HG02763 (cell line): ENCODE measurements at regions not wholly inside any gene's neighbourhood (a gene's known extent, or its start where the extent isn't known, plus 50 kb on each side); places are given as distances from the start of the nearest gene placed in this dataset.
"Not testable (repeated sequence)": the region's sequence is repeated elsewhere in the genome, so short reads cannot be mapped to it uniquely, and the experiment has no call there.

ENCODE experiments used
- ATAC-seq: cut with Tn5 transposase; IDR thresholded peaks from one replicate; pipeline ENCODE4 v1.9.1; 2021; ENCODE audit warnings: mild to moderate bottlenecking, moderate library complexity; ENCODE audit not compliant: unreplicated experiment

- ATAC-seq, result not testable (repeated sequence)
These were observed 116.7 kb upstream of the ZNF516 start for GRCh38 chr18:76611750-76612045.

- no peak for ATAC-seq
These were observed 116.1 kb upstream of the ZNF516 start for GRCh38 chr18:76610933-76611749.

DNA sequence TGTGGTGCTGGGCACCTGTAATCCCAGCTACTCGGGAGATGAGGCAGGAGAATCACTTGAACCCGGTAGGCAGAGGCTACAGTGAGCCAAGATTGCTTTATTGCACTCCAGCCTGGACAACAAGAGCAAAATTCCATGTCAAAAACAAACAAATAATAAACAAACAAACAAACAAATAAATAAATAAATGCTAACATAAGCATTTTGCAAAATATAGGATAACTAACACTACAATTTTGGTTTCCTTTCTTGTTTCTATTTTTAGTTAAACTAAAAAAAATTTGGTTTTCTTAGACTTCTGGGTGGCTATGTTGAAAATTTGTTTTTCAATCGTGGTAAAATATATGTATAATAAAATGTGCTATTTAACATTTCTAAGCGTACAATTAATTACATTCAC lies 115.0 kb upstream of the ZNF516 start:
- no peak for ATAC-seq

GRCh38 chr18:76605341-76605929 lies 110.4 kb upstream of the ZNF516 start:
- no peak for ATAC-seq

DNA sequence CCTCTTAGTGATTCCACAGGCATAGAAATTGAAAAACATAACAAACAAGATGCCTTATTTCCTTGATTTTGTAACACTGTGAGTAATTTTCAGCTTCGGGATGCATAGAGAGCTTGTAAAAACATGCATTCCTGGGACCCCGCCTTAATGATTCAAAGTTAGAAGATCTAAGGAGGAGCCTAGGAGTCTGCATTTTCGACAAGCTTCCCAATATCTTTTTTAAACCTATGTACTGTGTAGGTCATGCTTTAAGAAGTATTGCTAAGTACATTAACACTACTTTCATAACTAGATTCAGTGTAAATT lies 109.8 kb upstream of the ZNF516 start:
- ATAC-seq, result no peak

GRCh38 chr18:76604108-76604934 lies 109.3 kb upstream of the ZNF516 start:
- no peak for ATAC-seq

GRCh38 chr18:76602191-76602590 lies 107.1 kb upstream of the ZNF516 start:
- no peak for ATAC-seq

DNA sequence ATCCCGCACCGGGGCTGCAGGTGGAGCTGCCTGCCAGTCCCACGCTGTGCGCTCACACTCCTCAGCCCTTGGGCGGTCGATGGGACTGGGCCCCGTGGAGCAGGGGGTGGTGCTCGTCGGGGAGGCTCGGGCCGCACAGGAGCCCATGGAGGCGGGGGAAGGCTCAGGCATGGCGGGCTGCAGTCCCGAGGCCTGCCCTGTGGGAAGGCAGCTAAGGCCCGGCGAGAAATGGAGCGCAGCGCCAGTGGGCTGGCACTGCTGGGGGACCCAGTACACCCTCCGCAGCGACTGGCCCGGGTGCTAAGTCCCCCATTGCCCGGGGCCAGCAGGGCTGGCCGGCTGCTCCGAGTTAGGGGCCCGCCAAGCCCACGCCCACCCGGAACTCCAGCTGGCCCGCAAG lies 105.0 kb upstream of the ZNF516 start:
- ATAC-seq, result not testable (repeated sequence)

DNA sequence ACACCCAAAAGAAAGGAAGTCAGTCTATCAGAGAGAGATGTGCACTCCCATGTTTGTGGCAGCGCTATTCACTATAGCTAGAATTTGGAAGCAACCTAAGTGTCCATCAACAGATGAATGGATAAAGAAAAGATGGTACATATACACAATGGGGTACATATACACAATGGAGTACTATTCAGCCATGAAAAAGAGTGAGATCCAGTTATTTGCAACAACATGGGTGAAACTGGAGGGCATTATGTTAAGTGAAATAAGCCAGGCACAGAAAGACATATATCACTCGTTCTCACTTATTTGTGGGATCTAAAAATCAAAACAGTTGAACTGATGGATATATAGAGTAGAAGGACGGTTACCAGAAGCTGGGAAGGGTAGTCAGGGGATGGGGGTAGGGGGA lies 99.9 kb upstream of the ZNF516 start:
- no peak for ATAC-seq

GRCh38 chr18:76593843-76594242 lies 98.8 kb upstream of the ZNF516 start:
- ATAC-seq, result no peak

GRCh38 chr18:76592981-76593381 lies 97.9 kb upstream of the ZNF516 start:
- no peak for ATAC-seq

DNA sequence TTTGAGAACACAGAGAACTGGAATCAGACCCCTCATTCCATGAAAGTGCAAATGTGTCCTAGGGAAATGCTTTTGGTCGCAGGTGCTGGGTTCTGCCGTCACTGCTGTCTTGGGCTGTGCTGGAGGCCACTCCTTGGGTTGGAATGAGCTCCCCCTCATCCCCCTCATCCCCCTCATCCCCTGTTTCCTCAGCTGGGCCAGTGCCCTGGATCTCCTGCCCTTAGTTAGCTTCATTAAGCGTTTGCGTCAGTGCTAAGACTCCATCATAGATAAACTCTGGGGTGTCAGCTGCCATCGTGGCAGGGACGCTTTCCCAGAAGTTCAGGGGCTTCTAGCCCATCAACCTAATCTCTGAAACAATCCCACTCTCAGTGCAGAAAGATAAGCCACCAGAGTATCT lies 97.1 kb upstream of the ZNF516 start:
- no peak for ATAC-seq

DNA sequence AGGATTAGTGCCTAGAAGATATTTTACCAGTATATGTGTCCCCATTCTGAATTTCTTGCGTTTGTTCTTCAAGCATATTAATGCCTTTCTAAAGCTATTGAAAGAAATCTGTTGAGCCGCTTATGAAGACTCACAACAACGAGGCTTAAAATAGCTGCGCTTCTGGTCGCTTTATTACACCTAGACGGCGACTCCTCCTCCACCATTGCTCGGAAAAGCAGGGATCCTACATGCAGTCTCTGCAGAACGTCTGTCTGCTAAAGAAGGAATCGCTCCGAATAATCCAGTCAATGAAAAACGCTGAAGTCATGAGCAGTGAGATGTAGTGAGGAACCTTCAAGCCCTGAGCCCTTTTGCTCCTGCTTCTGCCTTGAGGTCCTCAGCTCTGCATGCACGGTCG lies 94.8 kb upstream of the ZNF516 start:
- ATAC-seq, result no peak

GRCh38 chr18:76589316-76589715 lies 94.3 kb upstream of the ZNF516 start:
- no peak for ATAC-seq

GRCh38 chr18:76588601-76589226 lies 93.7 kb upstream of the ZNF516 start:
- ATAC-seq, result no peak

GRCh38 chr18:76587879-76588271 lies 92.8 kb upstream of the ZNF516 start:
- ATAC-seq, result no peak

DNA sequence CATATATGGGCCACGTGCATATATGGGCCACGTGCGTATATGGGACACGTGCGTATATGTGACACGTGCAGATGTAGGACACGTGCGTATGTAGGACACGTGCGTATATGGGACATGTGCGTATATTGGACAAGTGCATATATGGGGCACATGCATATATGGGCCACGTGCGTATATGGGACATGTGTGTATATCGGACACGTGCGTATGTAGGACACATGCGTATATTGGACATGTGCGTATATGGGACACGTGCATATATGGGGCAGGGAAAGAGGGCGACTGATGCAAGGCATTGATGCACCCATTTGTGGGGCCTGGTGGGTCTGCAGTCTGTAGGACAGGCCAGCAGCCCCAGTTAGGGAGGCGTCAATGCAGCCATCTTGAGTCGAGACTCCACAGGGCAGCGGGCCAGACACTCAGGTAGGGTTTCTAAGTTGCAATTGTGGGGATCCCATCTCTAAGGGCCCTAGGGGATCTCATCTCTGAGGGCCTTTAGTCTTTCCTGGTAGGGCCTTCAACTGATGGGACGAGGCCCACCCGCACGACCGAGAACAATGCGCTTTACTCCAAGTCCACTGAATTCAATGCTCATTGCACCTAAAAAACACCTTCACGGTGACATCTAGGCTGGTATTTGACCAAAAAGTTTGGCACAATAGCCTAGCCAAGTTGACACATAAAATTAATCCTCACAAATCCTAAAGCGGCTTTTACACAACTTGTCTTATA lies 92.3 kb upstream of the ZNF516 start:
- no peak for ATAC-seq

DNA sequence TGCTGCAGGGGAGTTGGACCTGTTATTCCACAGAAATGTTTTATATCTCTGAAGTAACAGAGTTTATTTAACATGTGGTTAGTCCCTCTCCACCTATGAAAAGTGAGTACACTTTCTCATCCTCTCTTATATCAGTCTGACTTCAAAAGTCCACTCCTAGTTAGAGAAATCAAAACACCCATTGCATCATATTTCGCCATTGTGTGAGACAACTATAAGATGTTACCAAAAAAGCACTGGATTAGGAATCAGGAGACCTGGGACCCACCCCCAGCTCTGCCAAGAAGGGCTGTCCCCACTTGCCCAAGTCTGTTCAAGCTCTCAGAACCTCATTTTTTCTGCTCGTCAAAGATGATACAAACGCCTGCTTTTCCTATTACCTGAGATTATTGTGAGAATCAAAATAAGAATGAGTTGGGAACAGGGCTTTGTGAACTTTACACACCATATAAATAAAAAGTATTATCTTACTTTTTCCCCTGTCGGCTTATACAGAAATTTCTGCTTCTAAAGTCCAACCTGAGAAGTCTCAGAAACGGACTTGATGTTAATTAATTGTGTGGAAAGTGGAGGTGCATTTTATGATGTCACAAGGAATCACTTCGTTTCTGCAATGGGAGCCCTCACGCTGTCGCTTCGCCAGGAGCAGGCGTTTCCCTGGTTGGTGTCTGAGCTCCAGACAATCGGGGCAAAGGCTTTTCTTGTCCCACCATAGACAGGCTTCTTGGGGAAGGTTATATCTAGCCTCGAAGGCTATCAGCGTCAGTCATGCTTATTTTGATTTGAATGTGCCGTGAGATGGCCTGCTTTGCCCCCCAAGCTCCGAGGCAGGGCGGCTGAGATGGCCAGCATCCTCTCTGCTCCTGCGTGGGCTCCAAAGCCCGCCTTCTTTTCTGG lies 89.6 kb upstream of the ZNF516 start:
- no peak for ATAC-seq

DNA sequence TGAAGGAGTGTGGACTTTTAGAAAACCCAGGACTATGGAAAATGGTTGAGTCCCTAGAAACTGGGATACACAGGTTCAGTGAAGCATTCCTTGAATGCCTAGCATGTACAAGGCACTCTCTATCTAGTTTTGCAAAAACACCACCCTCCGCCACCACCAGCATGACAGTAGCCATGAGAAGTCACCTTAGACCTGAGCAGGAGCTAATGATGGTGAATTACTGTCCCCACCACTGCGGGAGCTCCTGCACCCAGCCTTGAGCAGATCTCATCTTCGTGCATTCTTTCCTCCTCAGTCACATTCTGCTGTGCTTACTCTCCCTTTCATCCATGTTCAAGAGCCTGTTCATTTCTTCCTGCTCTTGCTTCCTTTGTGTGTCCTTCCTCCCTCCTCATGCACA lies 86.2 kb upstream of the ZNF516 start:
- ATAC-seq, result no peak
